ENCODE measurements at regions not wholly inside any gene's neighbourhood (a gene's known extent, or its start where the extent isn't known, plus 50 kb on each side); places are given as distances from the start of the nearest gene placed in this dataset.

- intact Hi-C loops (cut with DNase I), result no loop called here
- WGBS, result 81% methylated on average over 6 of the region's 6 CpGs
- no peak overlapping the region for H3K27ac ChIP-seq (replicated peaks in 1 of 4)
- no peak overlapping the region for H3K4me3 ChIP-seq
- H3K9me3 ChIP-seq, result no peaks in the 10 kb centered on the region
- peaks cover 0 to 8% (median 0%) of the 10 kb centered on the region in 4 donors for H3K27me3 ChIP-seq
- no peak for DNase-seq (ENCODE audit: extremely low spot score)
- H3K36me3 ChIP-seq, result no peaks in the 10 kb centered on the region
- no peak for TF ChIP-seq POLR2A (IDR thresholded peaks at IDR 0.05; ENCODE audit: low read depth)
- TF ChIP-seq EP300 (IDR thresholded peaks at IDR 0.05), result no peak
- TF ChIP-seq POLR2AphosphoS5 (IDR thresholded peaks at IDR 0.05), result no peak
- TF ChIP-seq, protein P1, sequence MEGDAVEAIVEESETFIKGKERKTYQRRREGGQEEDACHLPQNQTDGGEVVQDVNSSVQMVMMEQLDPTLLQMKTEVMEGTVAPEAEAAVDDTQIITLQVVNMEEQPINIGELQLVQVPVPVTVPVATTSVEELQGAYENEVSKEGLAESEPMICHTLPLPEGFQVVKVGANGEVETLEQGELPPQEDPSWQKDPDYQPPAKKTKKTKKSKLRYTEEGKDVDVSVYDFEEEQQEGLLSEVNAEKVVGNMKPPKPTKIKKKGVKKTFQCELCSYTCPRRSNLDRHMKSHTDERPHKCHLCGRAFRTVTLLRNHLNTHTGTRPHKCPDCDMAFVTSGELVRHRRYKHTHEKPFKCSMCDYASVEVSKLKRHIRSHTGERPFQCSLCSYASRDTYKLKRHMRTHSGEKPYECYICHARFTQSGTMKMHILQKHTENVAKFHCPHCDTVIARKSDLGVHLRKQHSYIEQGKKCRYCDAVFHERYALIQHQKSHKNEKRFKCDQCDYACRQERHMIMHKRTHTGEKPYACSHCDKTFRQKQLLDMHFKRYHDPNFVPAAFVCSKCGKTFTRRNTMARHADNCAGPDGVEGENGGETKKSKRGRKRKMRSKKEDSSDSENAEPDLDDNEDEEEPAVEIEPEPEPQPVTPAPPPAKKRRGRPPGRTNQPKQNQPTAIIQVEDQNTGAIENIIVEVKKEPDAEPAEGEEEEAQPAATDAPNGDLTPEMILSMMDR (IDR thresholded peaks at IDR 0.05), result no peak
- no peaks in the 10 kb centered on the region for H3K4me1 ChIP-seq
Measured at GRCh38 chr12:127294651-127295210, 972.2 kb upstream of the TMEM132C start.

- WGBS, result 75% methylated on average over 2 of the region's 2 CpGs
- Histone ChIP-seq H3K9me3 (no peaks in the 10 kb centered on the region), H3K4me3 (no peak overlapping the region), H3K27me3 (peaks cover 0 to 8% (median 0%) of the 10 kb centered on the region in 4 donors), H3K27ac (replicated peaks in 1 of 4) (no peak overlapping the region), H3K36me3 (no peaks in the 10 kb centered on the region), H3K4me1 (no peaks in the 10 kb centered on the region)
- intact Hi-C loops (cut with DNase I), result no loop called here
- no peak for TF ChIP-seq POLR2A (IDR thresholded peaks at IDR 0.05; ENCODE audit: low read depth)
- TF ChIP-seq EP300 (IDR thresholded peaks at IDR 0.05), result no peak
- TF ChIP-seq, protein P1 (IDR thresholded peaks at IDR 0.05), result no peak
- no peak for TF ChIP-seq POLR2AphosphoS5 (IDR thresholded peaks at IDR 0.05)
- DNase-seq (ENCODE audit: extremely low spot score), result no peak
Measured at GRCh38 chr12:127295630-127296029, 971.3 kb upstream of the TMEM132C start.

- intact Hi-C loops (cut with DNase I), result no loop called here
- no peaks in the 10 kb centered on the region for H3K9me3 ChIP-seq
- no peak overlapping the region for H3K4me3 ChIP-seq
- TF ChIP-seq POLR2AphosphoS5 (IDR thresholded peaks at IDR 0.05) (no peak), EP300 (IDR thresholded peaks at IDR 0.05) (no peak), POLR2A (IDR thresholded peaks at IDR 0.05; ENCODE audit: low read depth) (no peak)
- TF ChIP-seq, protein P1 (IDR thresholded peaks at IDR 0.05), result no peak
- H3K27ac ChIP-seq (replicated peaks in 1 of 4), result no peak overlapping the region
- no peak for DNase-seq (ENCODE audit: extremely low spot score)
- H3K27me3 ChIP-seq, result peaks cover 0 to 8% (median 0%) of the 10 kb centered on the region in 4 donors
- no peaks in the 10 kb centered on the region for H3K4me1 ChIP-seq
- H3K36me3 ChIP-seq, result no peaks in the 10 kb centered on the region
- WGBS, result 91% methylated on average over 10 of the region's 10 CpGs
Measured at GRCh38 chr12:127296591-127296990, 970.4 kb upstream of the TMEM132C start.

DNA sequence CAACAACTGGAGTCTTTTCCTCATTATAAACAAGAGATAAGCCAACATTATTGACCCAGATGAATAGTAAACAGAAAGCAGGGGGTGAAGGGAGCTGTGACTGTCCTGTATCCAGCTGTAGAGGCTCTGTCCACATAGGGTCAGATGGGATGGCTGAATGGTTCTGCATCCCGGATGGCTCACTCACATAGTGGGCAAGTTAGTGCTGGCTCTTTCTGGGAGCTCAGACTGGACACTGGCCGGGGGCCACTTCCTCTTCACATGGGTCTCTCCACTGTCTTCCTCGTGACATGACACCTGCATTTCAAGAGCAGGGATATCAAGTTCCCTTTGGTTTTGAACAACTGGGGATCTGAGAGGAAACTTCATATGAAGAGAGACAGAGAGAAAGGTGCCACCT lies 969.6 kb upstream of the TMEM132C start:
- H3K27me3 ChIP-seq, result peaks cover 0 to 8% (median 0%) of the 10 kb centered on the region in 4 donors
- intact Hi-C loops (cut with DNase I), result no loop called here
- no peaks in the 10 kb centered on the region for H3K4me1 ChIP-seq
- no peak overlapping the region for H3K4me3 ChIP-seq
- no peaks in the 10 kb centered on the region for H3K9me3 ChIP-seq
- WGBS, result 92% methylated on average over 3 of the region's 3 CpGs
- H3K27ac ChIP-seq (replicated peaks in 1 of 4), result no peak overlapping the region
- H3K36me3 ChIP-seq, result no peaks in the 10 kb centered on the region
- TF ChIP-seq POLR2A (IDR thresholded peaks at IDR 0.05; ENCODE audit: low read depth) (no peak), EP300 (IDR thresholded peaks at IDR 0.05) (no peak), POLR2AphosphoS5 (IDR thresholded peaks at IDR 0.05) (no peak)
- TF ChIP-seq, protein P1 (IDR thresholded peaks at IDR 0.05), result no peak
- DNase-seq (ENCODE audit: extremely low spot score), result no peak

GRCh38 chr12:127300075-127300474 lies 966.9 kb upstream of the TMEM132C start:
- TF ChIP-seq EP300 (IDR thresholded peaks at IDR 0.05) (no peak), POLR2A (IDR thresholded peaks at IDR 0.05; ENCODE audit: low read depth) (no peak), POLR2AphosphoS5 (IDR thresholded peaks at IDR 0.05) (no peak)
- TF ChIP-seq, protein P1 (IDR thresholded peaks at IDR 0.05), result no peak
- no peaks in the 10 kb centered on the region for H3K4me1 ChIP-seq
- intact Hi-C loops (cut with DNase I), result no loop called here
- 80% methylated on average over 4 of the region's 4 CpGs for WGBS
- H3K36me3 ChIP-seq, result no peaks in the 10 kb centered on the region
- DNase-seq (ENCODE audit: extremely low spot score), result peak; percentile 53
- H3K9me3 ChIP-seq, result no peaks in the 10 kb centered on the region
- no peak overlapping the region for H3K4me3 ChIP-seq
- H3K27ac ChIP-seq (replicated peaks in 1 of 4), result no peak overlapping the region
- peaks cover 0 to 3% (median 0%) of the 10 kb centered on the region in 4 donors for H3K27me3 ChIP-seq
